NCI-H2107 (cell line): ENCODE measurements at regions not wholly inside any gene's neighbourhood (a gene's known extent, or its start where the extent isn't known, plus 50 kb on each side); places are given as distances from the start of the nearest gene placed in this dataset.

Experiments
- DNase-seq: peaks from one replicate; lab custom pipeline; 2025; lab: John Stamatoyannopoulos, UW

- no peak for DNase-seq
Measured at GRCh38 chr3:104745313-104745712, 621.4 kb upstream of the ALCAM start.

GRCh38 chr3:104746056-104746455 is 620.7 kb upstream of the ALCAM start:
- DNase-seq, result no peak

GRCh38 chr3:104750581-104750980 is 616.1 kb upstream of the ALCAM start:
- DNase-seq, result no peak

GRCh38 chr3:104755791-104756190 is 610.9 kb upstream of the ALCAM start:
- no peak for DNase-seq

GRCh38 chr3:104763007-104763406 is 603.7 kb upstream of the ALCAM start:
- DNase-seq, result no peak

GRCh38 chr3:104764496-104764895 is 602.2 kb upstream of the ALCAM start:
- no peak for DNase-seq

GRCh38 chr3:104768886-104769285 is 597.8 kb upstream of the ALCAM start:
- no peak for DNase-seq

- no peak for DNase-seq
Measured at GRCh38 chr3:104779324-104779723, 587.4 kb upstream of the ALCAM start.

- no peak for DNase-seq
Measured at GRCh38 chr3:104781112-104781511, 585.6 kb upstream of the ALCAM start.

GRCh38 chr3:104785947-104786346 is 580.8 kb upstream of the ALCAM start:
- DNase-seq, result no peak

GRCh38 chr3:104787306-104787705 is 579.4 kb upstream of the ALCAM start:
- no peak for DNase-seq

- no peak for DNase-seq
Measured at GRCh38 chr3:104788807-104789206, 577.9 kb upstream of the ALCAM start.

GRCh38 chr3:104791331-104791730 is 575.4 kb upstream of the ALCAM start:
- no peak for DNase-seq

- no peak for DNase-seq
Measured at GRCh38 chr3:104796556-104796955, 570.2 kb upstream of the ALCAM start.

- no peak for DNase-seq
Measured at GRCh38 chr3:104805042-104805441, 561.7 kb upstream of the ALCAM start.

GRCh38 chr3:104805508-104805907 is 561.2 kb upstream of the ALCAM start:
- DNase-seq, result no peak

- DNase-seq, result no peak
Measured at GRCh38 chr3:104810896-104811295, 555.8 kb upstream of the ALCAM start.

- no peak for DNase-seq
Measured at GRCh38 chr3:104816008-104816407, 550.7 kb upstream of the ALCAM start.

- DNase-seq, result no peak
Measured at GRCh38 chr3:104816716-104817115, 550.0 kb upstream of the ALCAM start.

- DNase-seq, result no peak
Measured at GRCh38 chr3:104819333-104819732, 547.4 kb upstream of the ALCAM start.

- no peak for DNase-seq
Measured at GRCh38 chr3:104820959-104821358, 545.8 kb upstream of the ALCAM start.

GRCh38 chr3:104825116-104825515 is 541.6 kb upstream of the ALCAM start:
- no peak for DNase-seq

GRCh38 chr3:104831071-104831470 is 535.6 kb upstream of the ALCAM start:
- DNase-seq, result no peak

- DNase-seq, result no peak
Measured at GRCh38 chr3:104832530-104832929, 534.2 kb upstream of the ALCAM start.

GRCh38 chr3:104835376-104835775 is 531.3 kb upstream of the ALCAM start:
- no peak for DNase-seq
